DOHH2 (cell line): ENCODE measurements at regions not wholly inside any gene's neighbourhood (a gene's known extent, or its start where the extent isn't known, plus 50 kb on each side); places are given as distances from the start of the nearest gene placed in this dataset.

ENCODE experiments used
- H3F3A ChIP-seq: fragments of 200-600 bp; sonication (generic), shearing (Covaris generic); 2 replicates; pipeline ENCODE4 v1.6.0; 2016; ENCODE audit warnings: antibody characterized with exemption, mild to moderate bottlenecking; ENCODE audit not compliant: control insufficient read depth, insufficient read depth
- H3K27ac ChIP-seq: fragments of 200-600 bp; sonication (generic); 2 replicates; pipeline ENCODE4 v1.5.1; 2014; ENCODE audit warnings: low read depth, mild to moderate bottlenecking, low read length, moderate library complexity
- H3K27me3 ChIP-seq: fragments of 200-600 bp; sonication (generic); 2 replicates; pipeline ENCODE4 v1.6.1; 2014; ENCODE audit warnings: mild to moderate bottlenecking, low read length, mixed read lengths; ENCODE audit not compliant: control insufficient read depth
- H3K36me3 ChIP-seq: fragments of 200-600 bp; sonication (generic); 2 replicates; pipeline ENCODE4 v1.6.1; 2014; ENCODE audit warnings: mild to moderate bottlenecking, low read length, moderate library complexity, mixed read lengths; ENCODE audit not compliant: control insufficient read depth
- H3K4me1 ChIP-seq: fragments of 200-600 bp; sonication (generic); 2 replicates; pipeline ENCODE4 v1.6.1; 2014; ENCODE audit warnings: mild to moderate bottlenecking, low read length, mixed read lengths; ENCODE audit not compliant: control insufficient read depth
- H3K4me2 ChIP-seq: fragments of 200-600 bp; sonication (generic); 2 replicates; pipeline ENCODE4 v1.6.0; 2014; ENCODE audit warnings: mild to moderate bottlenecking, low read length, moderate library complexity
- H3K4me3 ChIP-seq: fragments of 200-600 bp; sonication (generic); 2 replicates; pipeline ENCODE4 v1.5.1; 2014; ENCODE audit warnings: mild to moderate bottlenecking, low read length, mixed read lengths
- H3K79me2 ChIP-seq: fragments of 200-600 bp; sonication (generic); 2 replicates; pipeline ENCODE4 v1.6.1; 2014; ENCODE audit warnings: mild to moderate bottlenecking, low read length, mixed read lengths; ENCODE audit not compliant: control insufficient read depth
- H3K9me2 ChIP-seq: fragments of 200-600 bp; sonication (generic); replicated peaks from 2 replicates; pipeline ENCODE4 v1.6.1; 2014; ENCODE audit warnings: mild to moderate bottlenecking, low read length, mixed read lengths; ENCODE audit not compliant: control insufficient read depth
- H3K9me3 ChIP-seq: fragments of 200-600 bp; sonication (generic); 2 replicates; pipeline ENCODE4 v1.6.1; 2014; ENCODE audit warnings: antibody characterized with exemption, low read length, mixed read lengths; ENCODE audit not compliant: control insufficient read depth, insufficient read depth
- H4K20me1 ChIP-seq: fragments of 200-600 bp; sonication (generic); 2 replicates; pipeline ENCODE4 v1.6.0; 2014; ENCODE audit warnings: low read depth, mild to moderate bottlenecking, antibody characterized with exemption, low read length, moderate library complexity; ENCODE audit not compliant: control insufficient read depth, insufficient read depth
- CTCF ChIP-seq: fragments of 200-600 bp; sonication (generic); IDR thresholded peaks from one replicate; pipeline ENCODE4 v1.5.1; 2014; ENCODE audit warnings: antibody characterized with exemption, mild to moderate bottlenecking, low read depth, low read length; ENCODE audit not compliant: poor library complexity, severe bottlenecking
- EZH2phosphoT487 ChIP-seq: fragments of 200-600 bp; sonication (generic); IDR thresholded peaks from 2 replicates; pipeline ENCODE4 v1.6.1; 2017; ENCODE audit warnings: borderline replicate concordance, mild to moderate bottlenecking, antibody characterized with exemption, low read length, moderate library complexity, mixed read lengths

DNA sequence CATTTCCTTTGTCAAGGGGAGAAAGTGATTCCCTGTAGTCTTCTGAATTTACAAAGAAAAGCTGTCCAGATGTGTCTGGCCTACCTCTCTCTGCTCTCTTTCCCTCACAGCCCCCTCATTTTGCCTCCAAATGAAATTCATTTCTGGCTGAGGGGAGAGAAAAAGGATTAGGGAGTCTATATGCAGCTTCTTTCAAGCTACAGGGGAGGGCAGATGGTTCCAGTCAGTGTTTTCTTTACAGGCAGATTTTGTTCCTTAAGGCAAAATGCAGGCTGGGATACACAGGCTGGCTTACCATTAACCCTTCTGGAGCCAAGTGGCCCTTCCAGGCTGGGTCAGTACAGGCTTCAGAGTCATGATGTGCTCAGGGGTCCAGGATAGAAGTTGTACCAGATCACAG lies 198.1 kb upstream of the USP24 start:
- Histone ChIP-seq H3K9me2 (no peaks in the 10 kb centered on the region; the same call in 1 of the 2 replicates), H3K79me2 (no peaks in the 10 kb centered on the region), H3F3A (no peaks in the 10 kb centered on the region), H3K4me1 (no peaks in the 10 kb centered on the region), H4K20me1 (no peaks in the 10 kb centered on the region), H3K36me3 (no peaks in the 10 kb centered on the region), H3K9me3 (no peaks in the 10 kb centered on the region), H3K4me3 (no peak overlapping the region), H3K27me3 (no peaks in the 10 kb centered on the region), H3K27ac (no peak overlapping the region), H3K4me2 (no peak overlapping the region)
- no peak for TF ChIP-seq EZH2phosphoT487
- TF ChIP-seq CTCF, result no peak

- Histone ChIP-seq H3F3A (no peaks in the 10 kb centered on the region), H3K4me2 (no peak overlapping the region), H3K4me3 (no peak overlapping the region), H3K9me3 (no peaks in the 10 kb centered on the region), H3K9me2 (no peaks in the 10 kb centered on the region; the same call in 1 of the 2 replicates), H3K36me3 (no peaks in the 10 kb centered on the region), H3K27ac (no peak overlapping the region), H4K20me1 (no peaks in the 10 kb centered on the region), H3K4me1 (no peaks in the 10 kb centered on the region), H3K79me2 (no peaks in the 10 kb centered on the region), H3K27me3 (peaks cover 4% of the 10 kb centered on the region; the same call in 1 of the 2 replicates)
- no peak for TF ChIP-seq EZH2phosphoT487
Measured at GRCh38 chr1:55412060-55412459, 196.9 kb upstream of the USP24 start.

DNA sequence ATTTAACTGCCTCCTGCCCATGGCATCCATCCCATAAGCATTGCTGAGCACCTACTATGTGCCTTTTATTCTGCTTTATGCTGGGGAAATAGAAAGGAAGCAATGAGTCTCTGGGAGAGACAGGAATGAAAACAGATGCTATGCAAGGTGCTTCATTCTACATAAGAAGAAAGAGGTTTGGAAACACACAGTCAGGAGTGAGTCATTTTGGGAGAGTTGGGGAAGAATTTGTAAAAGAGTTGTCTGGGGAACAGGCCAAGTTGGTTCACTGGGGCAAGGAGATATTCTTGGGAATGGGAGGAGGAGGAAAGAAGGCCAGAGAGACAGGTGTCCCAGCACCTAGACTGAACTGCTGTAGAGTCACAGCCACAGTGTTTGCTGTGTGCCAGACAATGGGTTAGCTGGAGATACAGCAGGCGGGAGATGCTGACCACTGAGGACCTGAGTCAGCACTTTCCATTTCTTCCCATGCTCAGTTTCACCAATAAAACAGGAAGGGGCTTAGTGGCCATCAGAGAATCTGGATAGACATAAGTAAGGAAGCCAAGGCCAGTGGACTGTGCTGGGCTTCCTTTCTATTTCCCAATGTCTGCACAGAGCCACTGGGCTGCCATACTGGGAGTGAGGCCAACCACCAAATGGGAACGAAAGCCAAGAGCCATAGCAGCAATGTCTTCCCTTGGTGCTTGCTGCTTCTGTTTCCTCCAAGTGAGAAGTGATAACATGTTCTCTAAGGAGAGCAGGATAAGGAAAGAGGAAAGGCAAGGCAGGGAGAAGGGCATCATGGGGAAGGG lies 187.7 kb upstream of the USP24 start:
- H3K4me1 ChIP-seq, result no peaks in the 10 kb centered on the region
- H3K4me2 ChIP-seq, result no peak overlapping the region
- no peak overlapping the region for H3K4me3 ChIP-seq
- H3K9me2 ChIP-seq, result no peaks in the 10 kb centered on the region
- no peaks in the 10 kb centered on the region for H4K20me1 ChIP-seq
- H3K27me3 ChIP-seq, result peaks cover 5% of the 10 kb centered on the region; the same call in 1 of the 2 replicates
- H3K27ac ChIP-seq, result no peak overlapping the region
- no peaks in the 10 kb centered on the region for H3K9me3 ChIP-seq
- H3K79me2 ChIP-seq, result no peaks in the 10 kb centered on the region
- no peaks in the 10 kb centered on the region for H3F3A ChIP-seq
- no peaks in the 10 kb centered on the region for H3K36me3 ChIP-seq
- TF ChIP-seq EZH2phosphoT487 (no peak), CTCF (no peak)

DNA sequence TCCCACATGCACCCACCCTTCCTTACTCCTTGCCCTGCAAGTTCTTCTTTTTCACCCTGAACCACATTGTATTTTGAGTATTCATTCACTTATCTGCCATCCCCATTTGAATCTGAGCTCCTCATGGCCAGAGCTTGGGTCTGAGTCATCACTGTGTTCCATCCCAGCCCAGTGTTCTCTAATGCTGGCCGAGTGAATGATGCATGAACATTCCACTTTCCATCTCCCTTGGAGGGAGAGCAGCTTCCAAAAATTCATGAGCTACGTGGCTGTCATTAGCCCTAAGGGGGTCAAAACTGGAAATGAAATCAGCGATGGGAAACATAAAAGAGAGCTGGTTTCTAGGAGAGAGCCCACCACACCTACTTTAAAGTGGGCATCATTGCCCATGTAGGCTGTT lies 187.0 kb upstream of the USP24 start:
- Histone ChIP-seq H3K4me1 (no peaks in the 10 kb centered on the region), H3K27ac (no peak overlapping the region), H3K4me2 (no peak overlapping the region), H3K9me3 (no peaks in the 10 kb centered on the region), H4K20me1 (no peaks in the 10 kb centered on the region), H3K27me3 (peaks cover 3% of the 10 kb centered on the region; the same call in 1 of the 2 replicates), H3K79me2 (no peaks in the 10 kb centered on the region), H3K36me3 (no peaks in the 10 kb centered on the region), H3K9me2 (no peaks in the 10 kb centered on the region), H3F3A (no peaks in the 10 kb centered on the region), H3K4me3 (no peak overlapping the region)
- no peak for TF ChIP-seq CTCF
- TF ChIP-seq EZH2phosphoT487, result no peak
